AG09309 (cell line): ENCODE measurements at regions not wholly inside any gene's neighbourhood (a gene's known extent, or its start where the extent isn't known, plus 50 kb on each side); places are given as distances from the start of the nearest gene placed in this dataset.

Experiments used
- DNase-seq: peaks from one replicate; pipeline ENCODE4 v3.0.0-alpha.2; 2010; ENCODE audit warnings: low read depth
- H3K4me3 ChIP-seq: 2 replicates; pipeline ENCODE4 v1.5.1; 2011; ENCODE audit warnings: mild to moderate bottlenecking, low read depth, low read length, moderate library complexity; ENCODE audit not compliant: control insufficient read depth
- TF ChIP-seq, protein P1 (sequence below): IDR thresholded peaks from 2 replicates; pipeline ENCODE4 v1.5.1; 2011; ENCODE audit warnings: mild to moderate bottlenecking, low read depth, low read length, inconsistent platforms; ENCODE audit not compliant: insufficient read depth, control insufficient read depth; ENCODE audit errors: missing control alignments

DNA sequence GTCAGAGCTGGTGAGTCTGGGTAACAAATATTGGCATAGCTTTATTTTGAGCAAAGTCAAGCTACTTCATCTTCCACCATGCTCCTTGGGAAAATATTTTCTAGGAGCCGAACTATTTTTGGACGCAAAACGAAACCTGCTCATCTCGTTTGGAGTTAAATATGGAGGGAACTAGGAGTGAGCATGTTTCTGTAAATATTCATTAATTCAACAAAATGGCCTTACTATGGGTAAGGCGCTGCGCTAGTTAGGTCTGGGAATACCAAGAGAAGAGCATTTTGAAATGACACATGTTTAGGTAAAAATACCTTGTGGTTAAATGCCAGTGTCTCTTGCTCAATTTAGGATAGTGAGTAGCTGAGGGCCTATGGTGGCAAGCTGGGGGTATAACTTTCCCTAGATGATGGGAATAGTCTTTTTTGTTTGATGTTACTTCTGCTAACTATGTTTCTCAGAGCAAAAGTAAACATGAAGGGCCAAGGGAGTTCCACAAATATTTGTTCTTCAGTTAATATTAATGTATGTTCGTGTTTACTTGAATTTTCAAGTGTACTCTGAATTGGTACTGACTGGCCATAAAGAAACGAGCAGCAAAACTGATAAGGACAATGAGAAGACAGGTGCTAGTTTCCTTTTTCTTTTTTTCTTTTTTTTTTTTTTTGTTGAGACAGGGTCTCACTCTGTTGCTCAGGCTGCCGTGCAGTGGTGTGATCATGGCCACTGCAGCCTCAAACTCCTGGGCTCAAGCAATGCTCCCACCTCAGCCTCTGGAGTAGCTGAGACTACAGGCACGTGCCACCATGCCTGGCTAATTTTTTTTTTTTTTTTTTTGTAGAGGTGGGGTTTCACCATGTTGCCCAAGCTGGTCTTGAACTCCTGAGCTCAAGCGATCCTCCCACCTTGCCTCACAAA lies 77.7 kb downstream of the MAP1LC3B2 start:
- H3K4me3 ChIP-seq = no peak overlapping the region
- TF ChIP-seq, protein P1, sequence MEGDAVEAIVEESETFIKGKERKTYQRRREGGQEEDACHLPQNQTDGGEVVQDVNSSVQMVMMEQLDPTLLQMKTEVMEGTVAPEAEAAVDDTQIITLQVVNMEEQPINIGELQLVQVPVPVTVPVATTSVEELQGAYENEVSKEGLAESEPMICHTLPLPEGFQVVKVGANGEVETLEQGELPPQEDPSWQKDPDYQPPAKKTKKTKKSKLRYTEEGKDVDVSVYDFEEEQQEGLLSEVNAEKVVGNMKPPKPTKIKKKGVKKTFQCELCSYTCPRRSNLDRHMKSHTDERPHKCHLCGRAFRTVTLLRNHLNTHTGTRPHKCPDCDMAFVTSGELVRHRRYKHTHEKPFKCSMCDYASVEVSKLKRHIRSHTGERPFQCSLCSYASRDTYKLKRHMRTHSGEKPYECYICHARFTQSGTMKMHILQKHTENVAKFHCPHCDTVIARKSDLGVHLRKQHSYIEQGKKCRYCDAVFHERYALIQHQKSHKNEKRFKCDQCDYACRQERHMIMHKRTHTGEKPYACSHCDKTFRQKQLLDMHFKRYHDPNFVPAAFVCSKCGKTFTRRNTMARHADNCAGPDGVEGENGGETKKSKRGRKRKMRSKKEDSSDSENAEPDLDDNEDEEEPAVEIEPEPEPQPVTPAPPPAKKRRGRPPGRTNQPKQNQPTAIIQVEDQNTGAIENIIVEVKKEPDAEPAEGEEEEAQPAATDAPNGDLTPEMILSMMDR = no peak
- DNase-seq = no peak

DNA sequence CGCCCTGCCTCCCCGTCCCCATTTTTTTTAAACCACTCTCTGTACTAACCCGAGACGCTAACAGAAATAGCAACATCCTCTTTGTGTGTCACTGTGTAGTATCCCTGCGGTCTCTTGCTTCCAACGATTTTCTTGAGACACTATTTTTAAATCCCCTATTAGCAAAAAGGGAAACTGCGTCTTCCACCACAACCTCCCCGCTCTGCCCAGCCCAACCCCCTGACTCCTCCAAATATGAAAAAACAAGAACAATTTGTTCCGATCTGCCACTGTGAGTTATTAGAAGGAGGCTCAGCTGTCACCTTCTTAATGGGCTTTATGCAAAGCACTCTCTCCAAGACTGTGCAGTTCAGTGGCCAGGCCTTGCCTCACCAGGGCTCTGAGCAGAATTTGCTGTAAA lies 76.3 kb downstream of the MAP1LC3B2 start:
- TF ChIP-seq, protein P1 = no peak
- no peak for DNase-seq
- no peak overlapping the region for H3K4me3 ChIP-seq

DNA sequence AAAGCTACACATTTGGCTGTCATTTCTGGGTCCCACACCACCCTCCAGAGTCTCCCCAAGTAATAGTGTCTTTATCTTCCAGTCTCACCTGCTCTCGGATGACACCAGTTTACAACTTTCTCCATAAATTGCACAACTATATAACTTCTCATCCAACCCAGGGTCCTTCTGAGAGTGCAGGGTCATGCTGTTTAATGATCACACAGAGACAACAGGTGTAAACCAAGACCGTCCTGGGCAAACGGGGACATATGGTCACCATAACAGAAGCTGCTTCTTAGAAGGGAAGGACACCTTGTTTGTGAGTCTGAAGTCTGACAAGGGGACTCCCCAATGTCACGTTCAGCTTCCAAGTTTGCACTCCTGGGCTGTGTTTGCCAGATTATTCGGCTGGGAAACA lies 74.3 kb downstream of the MAP1LC3B2 start:
- TF ChIP-seq, protein P1 = no peak
- DNase-seq = no peak
- H3K4me3 ChIP-seq = no peak overlapping the region

DNA sequence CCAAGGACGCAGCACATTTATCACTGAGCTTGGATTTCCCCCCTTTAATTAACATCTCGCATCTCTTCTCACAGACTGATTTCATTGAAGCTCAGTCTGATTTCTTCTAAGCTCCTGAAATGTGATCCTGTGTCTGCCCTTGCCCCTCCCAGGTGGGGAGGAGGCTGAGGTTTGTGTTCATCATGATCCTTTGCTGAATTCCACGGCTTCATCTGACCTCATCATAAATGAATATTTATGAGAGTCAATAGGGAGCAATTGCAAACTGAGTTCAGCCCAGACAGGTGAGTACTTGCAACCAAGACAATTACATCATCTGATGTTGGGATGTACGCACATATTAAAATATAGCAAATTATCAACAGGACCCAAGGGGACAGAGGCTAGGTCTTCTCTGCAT lies 72.4 kb downstream of the MAP1LC3B2 start:
- TF ChIP-seq, protein P1 = no peak
- DNase-seq = no peak
- H3K4me3 ChIP-seq = no peak overlapping the region

DNA sequence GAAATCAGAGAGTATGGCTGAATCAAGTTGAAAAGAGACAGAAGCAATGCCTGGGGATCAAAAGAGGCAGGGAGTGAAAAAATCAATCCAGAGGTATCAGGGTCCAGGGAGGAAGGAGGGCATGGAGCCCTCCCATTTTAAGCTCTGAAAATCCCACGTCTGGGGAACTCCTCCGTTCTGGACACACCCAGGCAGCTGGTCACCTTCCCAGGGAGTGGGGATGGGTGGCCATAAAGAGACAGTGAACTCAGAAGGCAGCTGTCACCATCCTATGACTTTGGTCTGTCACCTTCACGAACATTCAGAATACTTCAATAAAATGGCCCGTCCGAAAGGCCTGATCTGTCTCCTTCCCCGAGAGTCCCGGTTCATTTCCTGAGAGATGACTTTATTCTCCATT lies 71.6 kb downstream of the MAP1LC3B2 start:
- no peak overlapping the region for H3K4me3 ChIP-seq
- TF ChIP-seq, protein P1 = no peak
- no peak for DNase-seq

DNA sequence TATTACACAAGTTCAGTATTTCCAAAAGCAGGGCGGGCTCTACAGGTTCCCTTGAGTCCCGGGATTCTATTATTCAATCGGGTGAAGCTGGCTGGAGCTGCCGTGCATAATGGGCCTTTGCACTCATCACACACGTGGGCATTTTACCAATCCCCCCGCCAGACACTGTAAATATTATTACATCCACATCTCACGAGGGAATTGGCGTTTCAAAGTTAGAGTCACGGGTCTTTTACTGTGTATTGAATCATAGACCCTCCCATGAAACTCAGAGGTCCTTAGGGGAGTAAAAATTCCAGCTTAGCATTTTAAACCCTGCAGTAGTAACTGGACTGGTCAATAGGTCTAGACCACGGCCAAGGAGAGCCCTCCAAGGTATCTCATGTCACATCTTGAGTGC lies 70.3 kb downstream of the MAP1LC3B2 start:
- no peak for DNase-seq
- H3K4me3 ChIP-seq = no peak overlapping the region
- TF ChIP-seq, protein P1 = no peak

DNA sequence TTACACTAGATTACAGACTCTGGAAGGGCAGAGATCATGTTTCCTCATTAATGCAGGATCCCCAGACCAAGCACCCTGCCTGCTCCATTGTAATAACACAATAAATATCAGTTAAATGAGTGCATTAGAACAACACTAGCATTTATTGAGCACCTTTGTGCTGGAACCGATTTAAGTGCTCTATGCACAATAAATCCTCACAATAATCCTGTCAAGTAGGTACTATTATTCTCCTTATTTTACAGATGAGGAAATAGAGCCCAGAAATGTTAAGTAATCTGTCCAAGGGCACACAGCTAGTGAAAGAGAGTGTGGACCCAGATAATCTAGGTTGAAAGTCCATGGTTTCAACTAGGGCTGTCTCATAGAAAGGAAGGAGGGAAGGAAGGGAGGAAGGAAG lies 69.8 kb downstream of the MAP1LC3B2 start:
- DNase-seq = no peak
- H3K4me3 ChIP-seq = no peak overlapping the region
- TF ChIP-seq, protein P1 = no peak
